ENCODE measurements at regions not wholly inside any gene's neighbourhood (a gene's known extent, or its start where the extent isn't known, plus 50 kb on each side); places are given as distances from the start of the nearest gene placed in this dataset.
"Not testable (repeated sequence)": the region's sequence is repeated elsewhere in the genome, so short reads cannot be mapped to it uniquely, and the experiment has no call there.

DNA sequence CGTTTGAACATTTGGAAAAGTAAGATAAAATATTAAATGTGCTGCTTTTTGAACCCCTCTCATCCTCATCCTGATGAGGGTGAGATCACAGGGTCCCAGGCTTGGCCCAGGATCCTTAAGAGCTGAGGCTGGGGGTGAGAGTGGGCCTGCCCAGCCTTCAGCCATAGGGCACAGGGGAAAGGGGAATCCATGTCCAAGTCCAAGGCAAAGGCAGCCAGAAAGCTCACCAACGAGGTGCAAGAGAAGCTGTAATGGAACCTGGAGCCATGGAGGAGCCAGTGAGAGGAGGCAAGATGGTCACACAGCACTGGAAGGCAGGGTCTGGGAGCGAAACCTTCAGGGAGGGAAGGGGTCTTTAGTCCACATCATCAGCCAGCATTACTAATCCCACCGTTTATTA is 191.9 kb downstream of the RRAGC start:
- DNase-seq (ENCODE audit: low spot score), result no peak

DNA sequence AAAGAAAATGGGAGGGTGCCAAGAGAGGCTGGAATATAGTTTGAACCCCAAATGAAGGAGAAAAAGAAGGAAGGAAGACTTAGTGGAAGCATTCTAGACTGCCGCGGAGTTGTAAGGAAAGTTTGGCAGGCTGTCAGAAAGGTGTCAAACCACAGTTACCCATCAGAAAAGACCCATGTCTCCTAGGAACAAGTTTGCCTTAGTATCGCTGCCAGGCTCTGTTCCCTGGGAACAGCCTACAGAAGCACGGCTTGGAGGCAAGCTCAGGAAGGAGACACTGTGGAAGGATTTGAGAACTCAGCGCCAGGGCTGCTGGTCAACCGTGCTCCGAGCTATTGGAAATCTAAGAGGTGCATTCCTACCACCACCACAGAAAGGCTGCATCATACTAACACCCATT is 197.4 kb downstream of the RRAGC start:
- no peak for DNase-seq (ENCODE audit: low spot score)

- DNase-seq (ENCODE audit: low spot score), result no peak
Measured at GRCh38 chr1:38658883-38659282, 200.7 kb downstream of the RRAGC start.

DNA sequence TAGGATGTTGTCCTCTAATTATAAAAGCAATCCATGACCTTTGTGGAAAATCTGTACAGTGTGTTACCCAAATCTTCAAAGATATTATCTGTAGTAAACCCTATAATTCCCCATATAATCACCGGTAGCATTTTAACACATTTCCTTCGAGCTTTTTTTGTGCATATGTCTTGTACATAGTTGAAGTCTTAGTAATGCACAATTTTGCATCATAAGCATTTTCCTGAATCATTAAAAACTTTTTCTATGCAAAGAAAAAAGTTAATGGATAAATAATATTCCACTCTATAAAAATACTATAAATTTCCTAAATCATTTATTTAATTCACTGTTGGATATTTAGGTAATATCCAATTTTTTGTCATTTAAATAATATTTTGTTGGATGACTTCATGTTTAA is 201.7 kb downstream of the RRAGC start:
- no peak for DNase-seq (ENCODE audit: low spot score)

- DNase-seq (ENCODE audit: low spot score), result no peak
Measured at GRCh38 chr1:38657207-38657840, 202.2 kb downstream of the RRAGC start.

GRCh38 chr1:38656726-38657125 is 202.8 kb downstream of the RRAGC start:
- DNase-seq (ENCODE audit: low spot score), result no peak

DNA sequence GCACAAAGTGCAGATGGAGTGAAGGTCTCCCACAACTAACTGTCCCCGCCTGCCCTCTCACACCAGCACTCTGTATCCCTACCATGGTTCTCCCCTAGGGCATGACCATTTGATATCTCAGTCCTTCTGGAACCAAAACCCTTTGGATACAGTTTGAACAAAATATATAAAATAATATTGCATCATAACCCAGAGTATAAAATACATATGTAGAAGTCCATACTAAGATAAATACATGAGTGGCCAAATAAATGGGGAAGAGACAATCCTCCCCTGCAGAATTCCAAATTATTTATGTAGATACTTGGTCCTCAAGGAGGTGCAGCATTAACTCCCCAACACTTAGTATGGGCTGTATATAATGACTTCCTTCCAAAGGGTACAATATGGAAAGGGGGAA is 207.4 kb downstream of the RRAGC start:
- DNase-seq (ENCODE audit: low spot score), result no peak

DNA sequence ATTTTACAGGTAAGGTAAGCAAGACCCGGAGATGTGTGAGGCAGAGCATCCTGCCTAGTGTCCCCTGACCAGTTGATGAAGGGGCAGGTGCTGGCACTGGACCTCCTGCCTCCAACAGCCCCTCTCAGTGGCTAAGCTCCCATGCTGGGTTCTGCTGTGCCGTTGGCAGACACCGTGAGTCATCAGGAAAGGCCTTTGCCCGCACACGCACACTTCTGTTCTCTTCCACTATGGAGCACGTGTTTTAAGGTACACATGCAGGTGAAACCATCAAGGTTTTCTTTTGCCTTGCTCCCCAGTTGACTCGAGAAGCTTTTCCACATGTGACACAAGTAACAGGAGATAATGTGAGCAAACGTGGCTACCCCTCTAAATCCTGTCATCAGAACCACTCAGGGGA is 207.9 kb downstream of the RRAGC start:
- DNase-seq (ENCODE audit: low spot score), result no peak

DNA sequence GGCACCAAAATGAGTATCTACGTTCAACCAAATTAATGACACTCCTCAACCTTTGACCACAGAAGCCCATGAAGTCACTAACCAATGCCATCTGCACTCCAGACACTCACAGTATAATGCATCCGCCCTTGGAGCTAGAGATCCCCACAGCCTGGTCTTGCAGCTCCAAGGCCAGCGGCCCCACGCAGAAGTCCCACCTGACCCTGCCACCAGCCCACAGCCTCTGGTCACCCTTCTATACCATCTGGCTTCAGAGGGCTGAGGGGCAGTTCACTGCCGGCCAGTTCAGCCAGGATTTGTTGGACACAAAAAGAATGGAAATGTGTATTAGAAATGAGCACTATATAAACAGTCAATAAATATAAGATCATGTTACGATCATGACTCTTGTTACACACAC is 211.2 kb downstream of the RRAGC start:
- no peak for DNase-seq (ENCODE audit: low spot score)

GRCh38 chr1:38647341-38647740 is 212.2 kb downstream of the RRAGC start:
- DNase-seq (ENCODE audit: low spot score), result not testable (repeated sequence)

DNA sequence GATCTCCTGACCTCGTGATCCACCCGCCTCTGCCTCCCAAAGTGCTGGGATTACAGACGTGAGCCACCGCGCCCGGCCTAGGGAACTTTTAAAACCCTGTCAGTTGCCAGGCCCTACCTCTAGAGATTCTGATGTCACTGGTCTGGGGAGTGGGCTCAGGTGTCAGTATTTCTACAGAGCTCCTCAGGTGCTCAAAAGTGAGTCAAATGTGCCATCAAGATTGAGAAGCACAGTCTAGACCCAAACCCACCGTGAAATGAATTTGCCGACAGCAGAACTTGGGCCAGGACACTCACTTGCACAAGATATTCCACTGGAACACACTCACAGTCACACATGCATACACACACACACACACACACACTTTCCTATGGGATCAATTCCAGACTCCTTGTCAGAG is 215.5 kb downstream of the RRAGC start:
- no peak for DNase-seq (ENCODE audit: low spot score)

- no peak for DNase-seq (ENCODE audit: low spot score)
Measured at GRCh38 chr1:38641661-38642060, 217.9 kb downstream of the RRAGC start.

GRCh38 chr1:38640371-38640770 is 219.2 kb downstream of the RRAGC start:
- no peak for DNase-seq (ENCODE audit: low spot score)

GRCh38 chr1:38628241-38628640 is 231.3 kb downstream of the RRAGC start:
- no peak for DNase-seq (ENCODE audit: low spot score)

GRCh38 chr1:38625939-38626338 is 233.6 kb downstream of the RRAGC start:
- no peak for DNase-seq (ENCODE audit: low spot score)

DNA sequence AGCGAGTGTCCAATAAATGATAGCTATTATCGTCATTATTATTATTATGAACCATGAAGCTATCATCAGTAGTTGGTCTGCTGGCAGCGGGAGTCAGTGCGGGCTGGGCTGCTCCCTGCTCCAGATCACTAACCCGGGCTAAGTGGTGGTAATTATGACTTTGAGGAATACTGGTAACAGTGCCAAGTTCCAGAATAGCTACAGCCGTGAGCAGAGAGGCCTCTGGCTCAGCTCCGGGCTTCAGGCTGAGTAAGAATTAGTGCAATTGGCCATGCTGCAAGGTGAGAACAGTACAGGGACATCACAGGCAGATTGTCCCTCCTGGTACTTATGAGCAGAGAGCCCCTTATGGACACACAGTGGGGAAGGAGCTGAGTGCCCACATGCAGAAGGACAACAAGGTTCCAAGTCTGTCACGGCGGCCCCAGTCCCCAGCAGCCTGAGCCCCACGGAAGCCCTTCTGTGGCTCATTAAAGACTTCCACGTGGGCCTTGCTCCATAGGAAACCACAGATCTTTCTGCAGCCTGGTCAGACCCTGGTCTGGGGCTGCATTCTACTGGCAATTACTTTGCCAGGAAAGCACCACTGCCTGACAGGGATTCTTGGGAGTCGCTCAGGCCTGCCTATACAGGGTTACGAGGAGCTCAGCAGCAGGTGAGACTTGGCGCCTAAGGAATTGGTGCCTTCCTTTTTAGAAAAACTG is 235.1 kb downstream of the RRAGC start:
- DNase-seq (ENCODE audit: low spot score), result no peak

GRCh38 chr1:38623529-38623928 is 236.0 kb downstream of the RRAGC start:
- no peak for DNase-seq (ENCODE audit: low spot score)

GRCh38 chr1:38622197-38622596 is 237.4 kb downstream of the RRAGC start:
- DNase-seq (ENCODE audit: low spot score), result no peak

DNA sequence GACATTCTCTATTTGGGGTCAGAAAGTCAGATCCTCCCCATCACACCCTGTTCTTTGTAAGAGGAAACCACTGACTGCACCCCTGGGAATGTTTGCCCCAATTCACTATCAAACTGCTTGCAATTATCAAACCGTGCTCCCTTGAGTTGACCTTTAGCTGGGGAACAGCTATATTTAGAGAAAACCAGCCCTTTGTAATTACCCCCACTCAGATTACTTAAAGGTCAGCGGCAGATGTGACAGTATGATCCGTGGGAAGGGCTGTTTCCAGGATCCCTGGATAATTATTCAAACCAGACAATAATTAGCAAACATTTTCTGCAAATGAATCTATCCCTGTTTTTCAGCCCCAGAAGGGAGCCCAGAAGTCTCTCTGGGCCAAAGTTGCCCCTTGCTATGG is 242.7 kb downstream of the RRAGC start:
- DNase-seq (ENCODE audit: low spot score), result no peak

DNA sequence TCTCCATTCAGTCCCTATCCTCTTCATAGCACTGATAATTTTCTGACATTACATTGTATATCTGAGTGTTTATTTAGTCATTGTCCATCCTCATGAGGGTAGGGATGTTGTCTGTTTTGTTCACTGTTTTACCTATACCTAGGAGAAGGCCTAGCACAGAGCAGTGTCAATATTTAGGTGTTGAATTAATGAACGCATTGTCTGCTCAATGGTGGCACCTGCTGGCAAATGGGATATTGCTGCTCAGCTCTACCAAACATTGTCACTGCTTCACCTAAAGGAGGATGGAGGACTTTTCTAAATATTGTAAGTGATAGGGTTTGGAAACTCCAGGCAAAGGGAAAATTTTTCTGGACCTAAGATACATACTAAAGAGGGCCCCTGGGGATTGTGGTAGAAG is 243.9 kb downstream of the RRAGC start:
- no peak for DNase-seq (ENCODE audit: low spot score)

- no peak for DNase-seq (ENCODE audit: low spot score)
Measured at GRCh38 chr1:38614861-38615260, 244.7 kb downstream of the RRAGC start.

- no peak for DNase-seq (ENCODE audit: low spot score)
Measured at GRCh38 chr1:38613996-38614395, 245.6 kb downstream of the RRAGC start.

DNA sequence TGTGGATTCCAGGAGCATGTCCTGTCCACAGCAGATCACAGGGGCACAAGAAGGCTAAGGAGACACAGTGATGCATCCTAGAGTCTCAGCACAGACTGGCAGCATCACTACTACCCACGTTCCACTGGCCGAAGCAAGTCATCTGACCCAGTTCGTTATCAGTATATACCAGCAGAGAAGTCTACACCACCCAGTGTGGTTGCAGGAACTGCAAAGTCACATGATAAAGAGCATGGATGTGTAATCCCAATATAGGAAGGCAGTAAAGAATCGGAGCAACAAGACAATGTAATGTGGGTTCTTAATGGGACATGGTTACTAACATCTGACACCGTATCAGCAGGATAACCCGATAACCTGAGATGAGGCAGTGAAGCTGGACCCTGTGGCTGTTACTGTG is 246.6 kb downstream of the RRAGC start:
- no peak for DNase-seq (ENCODE audit: low spot score)

DNA sequence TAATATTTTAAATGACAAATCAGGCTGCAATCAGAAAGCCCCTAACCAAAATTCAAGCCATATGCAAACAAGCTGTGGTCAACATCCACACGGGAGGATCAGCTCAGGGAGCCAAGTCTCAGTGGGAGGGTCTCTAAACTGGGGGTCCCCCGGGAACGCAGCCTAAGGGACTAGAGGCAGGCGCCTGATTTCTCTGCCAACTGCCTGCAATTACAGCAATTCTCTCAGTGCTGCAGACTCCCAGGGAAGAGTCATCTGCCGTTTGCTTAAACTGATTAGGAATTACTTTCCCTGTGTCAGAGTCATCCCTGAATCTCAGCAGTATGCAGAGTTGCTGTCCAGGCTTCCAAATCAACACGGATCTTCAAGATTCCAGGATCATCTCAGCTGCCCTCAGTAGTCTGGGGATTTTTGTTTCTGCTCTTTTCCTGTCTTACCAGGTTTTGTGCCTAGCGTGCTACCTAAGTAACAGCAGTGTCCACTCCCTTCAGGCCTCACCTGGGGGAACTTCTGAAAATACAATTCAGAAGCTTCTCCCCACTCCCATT is 247.8 kb downstream of the RRAGC start:
- DNase-seq (ENCODE audit: low spot score), result no peak

Measured in kidney capillary endothelial cell (primary cell).